ENCODE measurements at regions not wholly inside any gene's neighbourhood (a gene's known extent, or its start where the extent isn't known, plus 50 kb on each side); places are given as distances from the start of the nearest gene placed in this dataset.

- TF ChIP-seq, protein P1, sequence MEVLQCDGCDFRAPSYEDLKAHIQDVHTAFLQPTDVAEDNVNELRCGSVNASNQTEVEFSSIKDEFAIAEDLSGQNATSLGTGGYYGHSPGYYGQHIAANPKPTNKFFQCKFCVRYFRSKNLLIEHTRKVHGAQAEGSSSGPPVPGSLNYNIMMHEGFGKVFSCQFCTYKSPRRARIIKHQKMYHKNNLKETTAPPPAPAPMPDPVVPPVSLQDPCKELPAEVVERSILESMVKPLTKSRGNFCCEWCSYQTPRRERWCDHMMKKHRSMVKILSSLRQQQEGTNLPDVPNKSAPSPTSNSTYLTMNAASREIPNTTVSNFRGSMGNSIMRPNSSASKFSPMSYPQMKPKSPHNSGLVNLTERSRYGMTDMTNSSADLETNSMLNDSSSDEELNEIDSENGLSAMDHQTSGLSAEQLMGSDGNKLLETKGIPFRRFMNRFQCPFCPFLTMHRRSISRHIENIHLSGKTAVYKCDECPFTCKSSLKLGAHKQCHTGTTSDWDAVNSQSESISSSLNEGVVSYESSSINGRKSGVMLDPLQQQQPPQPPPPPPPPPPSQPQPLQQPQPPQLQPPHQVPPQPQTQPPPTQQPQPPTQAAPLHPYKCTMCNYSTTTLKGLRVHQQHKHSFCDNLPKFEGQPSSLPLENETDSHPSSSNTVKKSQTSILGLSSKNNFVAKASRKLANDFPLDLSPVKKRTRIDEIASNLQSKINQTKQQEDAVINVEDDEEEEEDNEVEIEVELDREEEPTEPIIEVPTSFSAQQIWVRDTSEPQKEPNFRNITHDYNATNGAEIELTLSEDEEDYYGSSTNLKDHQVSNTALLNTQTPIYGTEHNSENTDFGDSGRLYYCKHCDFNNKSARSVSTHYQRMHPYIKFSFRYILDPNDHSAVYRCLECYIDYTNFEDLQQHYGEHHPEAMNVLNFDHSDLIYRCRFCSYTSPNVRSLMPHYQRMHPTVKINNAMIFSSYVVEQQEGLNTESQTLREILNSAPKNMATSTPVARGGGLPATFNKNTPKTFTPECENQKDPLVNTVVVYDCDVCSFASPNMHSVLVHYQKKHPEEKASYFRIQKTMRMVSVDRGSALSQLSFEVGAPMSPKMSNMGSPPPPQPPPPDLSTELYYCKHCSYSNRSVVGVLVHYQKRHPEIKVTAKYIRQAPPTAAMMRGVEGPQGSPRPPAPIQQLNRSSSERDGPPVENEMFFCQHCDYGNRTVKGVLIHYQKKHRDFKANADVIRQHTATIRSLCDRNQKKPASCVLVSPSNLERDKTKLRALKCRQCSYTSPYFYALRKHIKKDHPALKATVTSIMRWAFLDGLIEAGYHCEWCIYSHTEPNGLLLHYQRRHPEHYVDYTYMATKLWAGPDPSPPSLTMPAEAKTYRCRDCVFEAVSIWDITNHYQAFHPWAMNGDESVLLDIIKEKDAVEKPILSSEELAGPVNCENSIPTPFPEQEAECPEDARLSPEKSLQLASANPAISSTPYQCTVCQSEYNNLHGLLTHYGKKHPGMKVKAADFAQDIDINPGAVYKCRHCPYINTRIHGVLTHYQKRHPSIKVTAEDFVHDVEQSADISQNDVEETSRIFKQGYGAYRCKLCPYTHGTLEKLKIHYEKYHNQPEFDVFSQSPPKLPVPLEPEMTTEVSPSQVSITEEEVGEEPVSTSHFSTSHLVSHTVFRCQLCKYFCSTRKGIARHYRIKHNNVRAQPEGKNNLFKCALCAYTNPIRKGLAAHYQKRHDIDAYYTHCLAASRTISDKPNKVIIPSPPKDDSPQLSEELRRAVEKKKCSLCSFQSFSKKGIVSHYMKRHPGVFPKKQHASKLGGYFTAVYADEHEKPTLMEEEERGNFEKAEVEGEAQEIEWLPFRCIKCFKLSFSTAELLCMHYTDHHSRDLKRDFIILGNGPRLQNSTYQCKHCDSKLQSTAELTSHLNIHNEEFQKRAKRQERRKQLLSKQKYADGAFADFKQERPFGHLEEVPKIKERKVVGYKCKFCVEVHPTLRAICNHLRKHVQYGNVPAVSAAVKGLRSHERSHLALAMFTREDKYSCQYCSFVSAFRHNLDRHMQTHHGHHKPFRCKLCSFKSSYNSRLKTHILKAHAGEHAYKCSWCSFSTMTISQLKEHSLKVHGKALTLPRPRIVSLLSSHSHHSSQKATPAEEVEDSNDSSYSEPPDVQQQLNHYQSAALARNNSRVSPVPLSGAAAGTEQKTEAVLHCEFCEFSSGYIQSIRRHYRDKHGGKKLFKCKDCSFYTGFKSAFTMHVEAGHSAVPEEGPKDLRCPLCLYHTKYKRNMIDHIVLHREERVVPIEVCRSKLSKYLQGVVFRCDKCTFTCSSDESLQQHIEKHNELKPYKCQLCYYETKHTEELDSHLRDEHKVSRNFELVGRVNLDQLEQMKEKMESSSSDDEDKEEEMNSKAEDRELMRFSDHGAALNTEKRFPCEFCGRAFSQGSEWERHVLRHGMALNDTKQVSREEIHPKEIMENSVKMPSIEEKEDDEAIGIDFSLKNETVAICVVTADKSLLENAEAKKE (CRISPR knock-in tag; IDR thresholded peaks at IDR 0.05): no peak
- TF ChIP-seq EZH2phosphoT487 (IDR thresholded peaks at IDR 0.05; ENCODE audit: unreplicated experiment): no peak
- TF ChIP-seq, protein P2, sequence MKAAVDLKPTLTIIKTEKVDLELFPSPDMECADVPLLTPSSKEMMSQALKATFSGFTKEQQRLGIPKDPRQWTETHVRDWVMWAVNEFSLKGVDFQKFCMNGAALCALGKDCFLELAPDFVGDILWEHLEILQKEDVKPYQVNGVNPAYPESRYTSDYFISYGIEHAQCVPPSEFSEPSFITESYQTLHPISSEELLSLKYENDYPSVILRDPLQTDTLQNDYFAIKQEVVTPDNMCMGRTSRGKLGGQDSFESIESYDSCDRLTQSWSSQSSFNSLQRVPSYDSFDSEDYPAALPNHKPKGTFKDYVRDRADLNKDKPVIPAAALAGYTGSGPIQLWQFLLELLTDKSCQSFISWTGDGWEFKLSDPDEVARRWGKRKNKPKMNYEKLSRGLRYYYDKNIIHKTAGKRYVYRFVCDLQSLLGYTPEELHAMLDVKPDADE (IDR thresholded peaks at IDR 0.05): no peak
- TF ChIP-seq, protein P3, sequence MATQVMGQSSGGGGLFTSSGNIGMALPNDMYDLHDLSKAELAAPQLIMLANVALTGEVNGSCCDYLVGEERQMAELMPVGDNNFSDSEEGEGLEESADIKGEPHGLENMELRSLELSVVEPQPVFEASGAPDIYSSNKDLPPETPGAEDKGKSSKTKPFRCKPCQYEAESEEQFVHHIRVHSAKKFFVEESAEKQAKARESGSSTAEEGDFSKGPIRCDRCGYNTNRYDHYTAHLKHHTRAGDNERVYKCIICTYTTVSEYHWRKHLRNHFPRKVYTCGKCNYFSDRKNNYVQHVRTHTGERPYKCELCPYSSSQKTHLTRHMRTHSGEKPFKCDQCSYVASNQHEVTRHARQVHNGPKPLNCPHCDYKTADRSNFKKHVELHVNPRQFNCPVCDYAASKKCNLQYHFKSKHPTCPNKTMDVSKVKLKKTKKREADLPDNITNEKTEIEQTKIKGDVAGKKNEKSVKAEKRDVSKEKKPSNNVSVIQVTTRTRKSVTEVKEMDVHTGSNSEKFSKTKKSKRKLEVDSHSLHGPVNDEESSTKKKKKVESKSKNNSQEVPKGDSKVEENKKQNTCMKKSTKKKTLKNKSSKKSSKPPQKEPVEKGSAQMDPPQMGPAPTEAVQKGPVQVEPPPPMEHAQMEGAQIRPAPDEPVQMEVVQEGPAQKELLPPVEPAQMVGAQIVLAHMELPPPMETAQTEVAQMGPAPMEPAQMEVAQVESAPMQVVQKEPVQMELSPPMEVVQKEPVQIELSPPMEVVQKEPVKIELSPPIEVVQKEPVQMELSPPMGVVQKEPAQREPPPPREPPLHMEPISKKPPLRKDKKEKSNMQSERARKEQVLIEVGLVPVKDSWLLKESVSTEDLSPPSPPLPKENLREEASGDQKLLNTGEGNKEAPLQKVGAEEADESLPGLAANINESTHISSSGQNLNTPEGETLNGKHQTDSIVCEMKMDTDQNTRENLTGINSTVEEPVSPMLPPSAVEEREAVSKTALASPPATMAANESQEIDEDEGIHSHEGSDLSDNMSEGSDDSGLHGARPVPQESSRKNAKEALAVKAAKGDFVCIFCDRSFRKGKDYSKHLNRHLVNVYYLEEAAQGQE (IDR thresholded peaks at IDR 0.05; ENCODE audit: unreplicated experiment): no peak
Observed at GRCh38 chr6:165877192-165877591, 214.2 kb upstream of the PDE10A start (continued).

- H3K27me3 ChIP-seq (ENCODE audit: insufficient read depth): no peaks in the 10 kb centered on the region
- peaks cover 4% of the 10 kb centered on the region; the same call in 2 of the 3 replicates for H3K9me3 Mint-ChIP-seq
- peaks cover 3% of the 10 kb centered on the region; the same call in 1 of the 3 replicates for H3K4me1 Mint-ChIP-seq
- no peaks in the 10 kb centered on the region for H3K9me2 ChIP-seq (ENCODE audit: insufficient read depth)
- H3F3A ChIP-seq (replicated peaks; ENCODE audit: low read depth): no peaks in the 10 kb centered on the region
- H3K4me3 Mint-ChIP-seq: no peak overlapping the region
- no peak overlapping the region for H3K4me3 ChIP-seq
- no peaks in the 10 kb centered on the region for H3K4me1 ChIP-seq (ENCODE audit: insufficient read depth)
- DNase-seq (ENCODE audit: low spot score) (no peak), ATAC-seq (no peak)
- no peaks in the 10 kb centered on the region for H4K20me1 ChIP-seq (replicated peaks; ENCODE audit: insufficient read depth)
- no peak overlapping the region for H3K27ac ChIP-seq (ENCODE audit: low read depth)
- H3K27ac Mint-ChIP-seq: no peak overlapping the region
- no peaks in the 10 kb centered on the region for H3K36me3 ChIP-seq (ENCODE audit: insufficient read depth)
- H3K79me2 ChIP-seq (replicated peaks; ENCODE audit: insufficient read depth): no peaks in the 10 kb centered on the region
- peaks cover 2% of the 10 kb centered on the region for H3K27me3 Mint-ChIP-seq (ENCODE audit: insufficient read depth, low read depth, poor library complexity)
- no peak overlapping the region for H2AFZ ChIP-seq
- H3K36me3 Mint-ChIP-seq (ENCODE audit: low read depth): peaks cover 3% of the 10 kb centered on the region; the same call in 1 of the 3 replicates
- H3K4me2 ChIP-seq: no peak overlapping the region
- TF ChIP-seq EZH2phosphoT487 (IDR thresholded peaks at IDR 0.05; ENCODE audit: unreplicated experiment): no peak
- TF ChIP-seq, protein P1 (CRISPR knock-in tag; IDR thresholded peaks at IDR 0.05): no peak
Observed at GRCh38 chr6:165876588-165876987, 213.5 kb upstream of the PDE10A start.

Measured in GM23338 (cell line).